PC-3 (cell line): ENCODE measurements at regions not wholly inside any gene's neighbourhood (a gene's known extent, or its start where the extent isn't known, plus 50 kb on each side); places are given as distances from the start of the nearest gene placed in this dataset.

Source experiments
- ATAC-seq: fragments of 200-7000 bp; cut with Tn5 transposase; 2 replicates; pipeline ENCODE4 v1.9.1; 2020; ENCODE audit warnings: mild to moderate bottlenecking, moderate library complexity
- BruUV-seq: library from RNA; stranded (reverse); fragments of 400-500 nt; replicated peaks from 2 replicates; lab custom pipeline; 2021; lab: Mats Ljungman, UMichigan
- CTCF ChIA-PET: fragments of 300-600 bp; sonication (Branson Sonifier 250); formaldehyde crosslinking; loops from one replicate; lab custom pipeline; 2022; ENCODE audit warnings: antibody characterized with exemption; lab: Charles Lee
- POLR2A ChIA-PET: fragments of 300-600 bp; sonication (Branson Sonifier 250); formaldehyde crosslinking; loops from one replicate; lab custom pipeline; 2022; ENCODE audit warnings: antibody characterized with exemption; ENCODE audit not compliant: unreplicated experiment; lab: Charles Lee
- DNase-seq: peaks from one replicate; pipeline ENCODE4 v3.0.0-alpha.2; 2015
- H2AFZ ChIP-seq: fragments of 300-600 bp; sonication (generic); 2 replicates; pipeline ENCODE4 v1.6.0; 2016; ENCODE audit warnings: antibody characterized with exemption, low read length
- H3F3A ChIP-seq: fragments of 300-600 bp; sonication (generic); one replicate; pipeline ENCODE4 v1.6.0; 2017; ENCODE audit warnings: antibody characterized with exemption, low read length, control low read depth, mild to moderate bottlenecking; ENCODE audit not compliant: unreplicated experiment
- H3K27ac ChIP-seq: fragments of 300-600 bp; sonication (generic); 2 replicates; pipeline ENCODE4 v1.5.1; 2016; ENCODE audit warnings: mild to moderate bottlenecking, low read length
- H3K27me3 ChIP-seq: fragments of 300-600 bp; sonication (generic); 2 replicates; pipeline ENCODE4 v1.6.1; 2016; ENCODE audit warnings: low read length, mixed read lengths
- H3K36me3 ChIP-seq: fragments of 300-600 bp; sonication (generic); 2 replicates; pipeline ENCODE4 v1.6.1; 2016; ENCODE audit warnings: low read depth, mixed run types, low read length, mixed read lengths
- H3K4me1 ChIP-seq: fragments of 300-600 bp; sonication (generic); 2 replicates; pipeline ENCODE4 v1.5.1; 2016; ENCODE audit warnings: low read length; ENCODE audit not compliant: insufficient read depth
- H3K4me2 ChIP-seq: fragments of 300-600 bp; sonication (generic); 2 replicates; pipeline ENCODE4 v1.6.0; 2016; ENCODE audit warnings: low read length
- H3K4me3 ChIP-seq: fragments of 300-600 bp; sonication (generic); 2 replicates; pipeline ENCODE4 v1.5.1; 2016; ENCODE audit warnings: mild to moderate bottlenecking, low read length, mixed read lengths
- H3K79me2 ChIP-seq: fragments of 300-600 bp; sonication (generic); 2 replicates; pipeline ENCODE4 v1.6.1; 2017; ENCODE audit warnings: low read length, mixed read lengths
- H3K9ac ChIP-seq: fragments of 300-600 bp; sonication (generic); 2 replicates; pipeline ENCODE4 v1.6.0; 2016; ENCODE audit warnings: mild to moderate bottlenecking, low read length
- H3K9me2 ChIP-seq: fragments of 300-600 bp; sonication (generic); replicated peaks from 2 replicates; pipeline ENCODE4 v1.6.1; 2016; ENCODE audit warnings: mixed run types, low read length, mixed read lengths
- H3K9me3 ChIP-seq: fragments of 300-600 bp; sonication (generic); 2 replicates; pipeline ENCODE4 v1.6.1; 2016; ENCODE audit warnings: low read length, mixed read lengths
- H4K20me1 ChIP-seq: fragments of 300-600 bp; sonication (generic); 2 replicates; pipeline ENCODE4 v1.6.1; 2016; ENCODE audit warnings: low read length, mixed read lengths
- EZH2 ChIP-seq: fragments of 300-600 bp; sonication (generic); IDR thresholded peaks from one replicate; pipeline ENCODE4 v1.6.1; 2017; ENCODE audit warnings: antibody characterized with exemption, mild to moderate bottlenecking, low read length; ENCODE audit not compliant: unreplicated experiment
- EZH2phosphoT487 ChIP-seq: fragments of 300-600 bp; sonication (generic); IDR thresholded peaks from 2 replicates; pipeline ENCODE4 v1.6.1; 2018; ENCODE audit warnings: mild to moderate bottlenecking, antibody characterized with exemption, low read length, borderline replicate concordance
- intact Hi-C: fragments of 100-400 bp; cut with micrococcal nuclease; formaldehyde crosslinking; loops from 2 replicates; pipeline ENCODE4 v1.9.0; 2023
- TF ChIP-seq, protein P1 (sequence below): fragments of 300-600 bp; sonication (generic); conservative IDR thresholded peaks from 2 replicates; pipeline ENCODE4 v1.5.1; 2017; ENCODE audit warnings: antibody characterized with exemption, low read depth, mild to moderate bottlenecking, low read length

DNA sequence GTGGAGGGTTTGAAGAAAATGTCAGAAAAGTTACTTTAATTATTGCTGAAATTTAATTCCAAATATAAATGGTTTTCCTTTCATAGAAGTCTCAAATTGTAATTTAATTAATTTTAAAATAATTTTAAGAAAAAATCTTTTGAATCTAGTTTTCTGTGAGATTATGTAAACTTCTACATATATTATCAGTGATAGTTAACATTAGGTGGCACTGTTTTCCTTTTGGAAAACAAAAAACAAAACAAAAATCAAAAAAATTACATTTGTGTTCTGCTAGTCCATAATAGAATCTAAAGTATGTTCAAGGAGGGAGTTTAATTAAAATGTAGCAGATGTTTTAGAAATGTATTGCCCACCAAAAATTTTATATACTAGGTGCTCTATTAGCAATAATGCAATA is 1456.7 kb downstream of the REEP3 start:
- H3K27me3 ChIP-seq, result no peaks in the 10 kb centered on the region
- H3K9me3 ChIP-seq, result no peaks in the 10 kb centered on the region
- TF ChIP-seq EZH2, result no peak
- TF ChIP-seq, protein P1, sequence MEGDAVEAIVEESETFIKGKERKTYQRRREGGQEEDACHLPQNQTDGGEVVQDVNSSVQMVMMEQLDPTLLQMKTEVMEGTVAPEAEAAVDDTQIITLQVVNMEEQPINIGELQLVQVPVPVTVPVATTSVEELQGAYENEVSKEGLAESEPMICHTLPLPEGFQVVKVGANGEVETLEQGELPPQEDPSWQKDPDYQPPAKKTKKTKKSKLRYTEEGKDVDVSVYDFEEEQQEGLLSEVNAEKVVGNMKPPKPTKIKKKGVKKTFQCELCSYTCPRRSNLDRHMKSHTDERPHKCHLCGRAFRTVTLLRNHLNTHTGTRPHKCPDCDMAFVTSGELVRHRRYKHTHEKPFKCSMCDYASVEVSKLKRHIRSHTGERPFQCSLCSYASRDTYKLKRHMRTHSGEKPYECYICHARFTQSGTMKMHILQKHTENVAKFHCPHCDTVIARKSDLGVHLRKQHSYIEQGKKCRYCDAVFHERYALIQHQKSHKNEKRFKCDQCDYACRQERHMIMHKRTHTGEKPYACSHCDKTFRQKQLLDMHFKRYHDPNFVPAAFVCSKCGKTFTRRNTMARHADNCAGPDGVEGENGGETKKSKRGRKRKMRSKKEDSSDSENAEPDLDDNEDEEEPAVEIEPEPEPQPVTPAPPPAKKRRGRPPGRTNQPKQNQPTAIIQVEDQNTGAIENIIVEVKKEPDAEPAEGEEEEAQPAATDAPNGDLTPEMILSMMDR, result peak; percentile 60
- H4K20me1 ChIP-seq, result no peaks in the 10 kb centered on the region
- ATAC-seq (peak; percentile 29; the same call in 1 of the 2 replicates), DNase-seq (peak; percentile 58)
- no peak overlapping the region for H3K4me2 ChIP-seq
- ChIA-PET POLR2A (no interaction called here), CTCF (no interaction called here)
- H3K9ac ChIP-seq, result no peak overlapping the region
- no peaks in the 10 kb centered on the region for H3F3A ChIP-seq
- no TSS peak for BruUV-seq
- no peaks in the 10 kb centered on the region for H3K4me1 ChIP-seq
- H3K79me2 ChIP-seq, result no peaks in the 10 kb centered on the region
- intact Hi-C loops, result loop anchor here (1.0 to 10.0 kb wide), 11 partner anchors 89 to 1953 kb away; no protein-coding TSS in a partner anchor
- no peak overlapping the region for H2AFZ ChIP-seq
- H3K4me3 ChIP-seq, result no peak overlapping the region
- no peak overlapping the region for H3K27ac ChIP-seq
- H3K36me3 ChIP-seq, result no peaks in the 10 kb centered on the region
- H3K9me2 ChIP-seq, result no peaks in the 10 kb centered on the region

DNA sequence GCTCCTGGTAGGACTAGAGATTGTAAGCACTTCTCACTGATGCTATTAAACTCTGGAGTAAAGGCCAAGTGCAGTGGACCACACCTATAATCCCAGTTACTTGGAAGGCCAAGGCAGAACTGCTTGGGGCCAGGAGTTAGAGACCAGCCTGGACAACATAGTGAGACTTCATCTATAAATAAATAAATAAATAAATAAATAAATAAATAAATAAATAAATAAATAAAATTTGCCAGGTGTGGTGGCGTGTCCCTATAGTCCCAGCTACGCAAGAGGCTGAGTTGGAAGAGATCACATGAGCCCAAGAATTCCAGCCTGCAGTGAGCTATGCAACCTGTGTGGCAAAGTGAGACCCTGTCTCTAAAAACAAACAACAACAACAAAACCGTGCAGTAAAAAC is 1475.7 kb downstream of the REEP3 start:
- intact Hi-C loops, result no loop called here

GRCh38 chr10:65010845-65011244 is 1489.6 kb downstream of the REEP3 start:
- Histone ChIP-seq H3K27ac (no peak overlapping the region), H4K20me1 (no peaks in the 10 kb centered on the region), H3K9me3 (no peaks in the 10 kb centered on the region), H3K79me2 (no peaks in the 10 kb centered on the region), H3F3A (no peaks in the 10 kb centered on the region), H3K27me3 (no peaks in the 10 kb centered on the region), H3K4me2 (no peak overlapping the region), H3K4me3 (no peak overlapping the region), H3K36me3 (no peaks in the 10 kb centered on the region), H3K9me2 (no peaks in the 10 kb centered on the region), H3K4me1 (no peaks in the 10 kb centered on the region; the same call in 1 of the 2 replicates), H3K9ac (no peak overlapping the region), H2AFZ (no peak overlapping the region)
- BruUV-seq, result no TSS peak
- ATAC-seq (peak; percentile 20; the same call in 1 of the 2 replicates), DNase-seq (no peak)
- intact Hi-C loops, result loop anchor here (5.0 kb wide), 1 partner anchor 131 kb away; no protein-coding TSS in a partner anchor
- CTCF ChIA-PET, result no interaction called here
- TF ChIP-seq, protein P1, result no peak
- TF ChIP-seq EZH2 (no peak), EZH2phosphoT487 (no peak)
- POLR2A ChIA-PET, result no interaction called here

More for the DNA sequence above, 1475.7 kb downstream of the REEP3 start:
- ChIA-PET POLR2A (no interaction called here), CTCF (no interaction called here)
- Histone ChIP-seq H3K4me1 (no peaks in the 10 kb centered on the region), H3K36me3 (no peaks in the 10 kb centered on the region), H3K79me2 (no peaks in the 10 kb centered on the region), H3K4me2 (no peak overlapping the region), H3F3A (no peaks in the 10 kb centered on the region), H4K20me1 (no peaks in the 10 kb centered on the region), H3K9me2 (no peaks in the 10 kb centered on the region), H2AFZ (no peak overlapping the region), H3K9ac (no peak overlapping the region), H3K4me3 (no peak overlapping the region), H3K27ac (no peak overlapping the region), H3K27me3 (no peaks in the 10 kb centered on the region), H3K9me3 (no peaks in the 10 kb centered on the region)
- no peak for DNase-seq
- no peak for ATAC-seq
- BruUV-seq, result no TSS peak
- no peak for TF ChIP-seq EZH2
- TF ChIP-seq, protein P1, result no peak
- TF ChIP-seq EZH2phosphoT487, result no peak
